H9 (cell line): ENCODE measurements at regions not wholly inside any gene's neighbourhood (a gene's known extent, or its start where the extent isn't known, plus 50 kb on each side); places are given as distances from the start of the nearest gene placed in this dataset.

Experiments
- DNase-seq: peaks from one replicate; pipeline ENCODE4 v3.0.0-alpha.2; 2017
- H2AFZ ChIP-seq: one replicate; pipeline ENCODE4 v1.6.1; 2013; ENCODE audit warnings: mild to moderate bottlenecking, low read length, control low read depth, moderate library complexity
- H2AK5ac ChIP-seq: 2 replicates; pipeline ENCODE4 v1.6.1; 2013; ENCODE audit warnings: low read length, control low read depth, mixed read lengths; ENCODE audit not compliant: insufficient read length
- H2BK120ac ChIP-seq: one replicate; pipeline ENCODE4 v1.6.1; 2013; ENCODE audit warnings: low read depth, mild to moderate bottlenecking, low read length, control low read depth, inconsistent platforms; ENCODE audit not compliant: poor library complexity, severe bottlenecking
- H2BK12ac ChIP-seq: 2 replicates; pipeline ENCODE4 v1.6.1; 2013; ENCODE audit warnings: low read length, control low read depth, mixed read lengths, low read depth; ENCODE audit not compliant: insufficient read length
- H2BK15ac ChIP-seq: 2 replicates; pipeline ENCODE4 v1.6.1; 2013; ENCODE audit warnings: low read depth, low read length, control low read depth
- H2BK20ac ChIP-seq: one replicate; pipeline ENCODE4 v1.6.1; 2013; ENCODE audit warnings: low read depth, mild to moderate bottlenecking, low read length, control low read depth, inconsistent platforms; ENCODE audit not compliant: poor library complexity, severe bottlenecking
- H2BK5ac ChIP-seq: 2 replicates; pipeline ENCODE4 v1.6.1; 2013; ENCODE audit warnings: low read length, control low read depth, mixed read lengths; ENCODE audit not compliant: insufficient read length
- H3K14ac ChIP-seq: 2 replicates; pipeline ENCODE4 v1.6.1; 2013; ENCODE audit warnings: low read length, control low read depth; ENCODE audit not compliant: insufficient read depth
- H3K18ac ChIP-seq: 2 replicates; pipeline ENCODE4 v1.6.1; 2013; ENCODE audit warnings: low read depth, mild to moderate bottlenecking, mixed read lengths, low read length, control low read depth; ENCODE audit not compliant: insufficient read length
- H3K23ac ChIP-seq: 2 replicates; pipeline ENCODE4 v1.6.1; 2013; ENCODE audit warnings: low read length, control low read depth, mixed read lengths, low read depth; ENCODE audit not compliant: insufficient read length
- H3K23me2 ChIP-seq: 2 replicates; pipeline ENCODE4 v1.6.1; 2013; ENCODE audit warnings: low read depth, mild to moderate bottlenecking, mixed read lengths, low read length, control low read depth; ENCODE audit not compliant: insufficient read length, poor library complexity, severe bottlenecking
- H3K27ac ChIP-seq: 2 replicates; pipeline ENCODE4 v1.5.1; 2013; ENCODE audit warnings: low read length, control low read depth, mixed read lengths, low read depth; ENCODE audit not compliant: insufficient read length
- H3K27me3 ChIP-seq: 2 replicates; pipeline ENCODE4 v1.6.1; 2013; ENCODE audit warnings: low read length, control low read depth, inconsistent platforms; ENCODE audit not compliant: insufficient read depth
- H3K4ac ChIP-seq: 2 replicates; pipeline ENCODE4 v1.6.1; 2013; ENCODE audit warnings: low read depth, mild to moderate bottlenecking, control low read depth, inconsistent platforms, low read length, moderate library complexity
- H3K4me1 ChIP-seq: 2 replicates; pipeline ENCODE4 v1.6.1; 2013; ENCODE audit warnings: low read length, control low read depth, inconsistent platforms; ENCODE audit not compliant: insufficient read depth
- H3K4me2 ChIP-seq: 2 replicates; pipeline ENCODE4 v1.6.1; 2013; ENCODE audit warnings: low read length, control low read depth, mixed read lengths; ENCODE audit not compliant: insufficient read length, insufficient read depth
- H3K56ac ChIP-seq: 2 replicates; pipeline ENCODE4 v1.6.1; 2013; ENCODE audit warnings: low read depth, mild to moderate bottlenecking, mixed read lengths, low read length, control low read depth; ENCODE audit not compliant: insufficient read length
- H3K79me1 ChIP-seq: 2 replicates; pipeline ENCODE4 v1.6.1; 2013; ENCODE audit warnings: low read depth, mild to moderate bottlenecking, moderate library complexity, low read length, control low read depth, inconsistent platforms; ENCODE audit not compliant: insufficient read depth, poor library complexity, severe bottlenecking
- H3K79me2 ChIP-seq: 2 replicates; pipeline ENCODE4 v1.6.1; 2013; ENCODE audit warnings: low read length, control low read depth, inconsistent platforms; ENCODE audit not compliant: insufficient read depth
- H3K9ac ChIP-seq: 2 replicates; pipeline ENCODE4 v1.6.1; 2013; ENCODE audit warnings: low read length, control low read depth, mixed read lengths; ENCODE audit not compliant: insufficient read length; ENCODE audit errors: extremely low read depth
- H3K9me3 ChIP-seq: one replicate; pipeline ENCODE4 v1.6.1; 2013; ENCODE audit warnings: low read depth, low read length, inconsistent platforms; ENCODE audit not compliant: control insufficient read depth
- H3T11ph ChIP-seq: one replicate; pipeline ENCODE4 v1.6.1; 2013; ENCODE audit warnings: mild to moderate bottlenecking, low read length, control low read depth, inconsistent platforms
- H4K20me1 ChIP-seq: one replicate; pipeline ENCODE4 v1.6.1; 2013; ENCODE audit not compliant: control insufficient read depth, insufficient read length, insufficient read depth
- H4K5ac ChIP-seq: 2 replicates; pipeline ENCODE4 v1.6.1; 2013; ENCODE audit warnings: low read depth, mild to moderate bottlenecking, mixed read lengths, low read length, control low read depth; ENCODE audit not compliant: insufficient read length
- H4K8ac ChIP-seq: replicated peaks from 2 replicates; pipeline ENCODE4 v1.6.1; 2013; ENCODE audit warnings: low read length, control low read depth, mixed read lengths, low read depth; ENCODE audit not compliant: insufficient read length
- H4K91ac ChIP-seq: 2 replicates; pipeline ENCODE4 v1.6.1; 2013; ENCODE audit warnings: low read depth, mild to moderate bottlenecking, moderate library complexity, mixed read lengths, low read length, control low read depth; ENCODE audit not compliant: insufficient read length
- H3K27ac Mint-ChIP-seq, 3 experiments: 2 replicates in 2 of 3; 3 replicates in 1 of 3; pipeline ENCODE4 v1.8.0; 2020 to 2021; ENCODE audit warnings: mixed read lengths in 3 of 3, mild to moderate bottlenecking in 1 of 3, moderate library complexity in 1 of 3
- H3K27me3 Mint-ChIP-seq: 2 replicates; pipeline ENCODE4 v1.8.0; 2021; ENCODE audit warnings: low read depth, mild to moderate bottlenecking, moderate library complexity, mixed read lengths
- H3K36me3 Mint-ChIP-seq, 3 experiments: 2 replicates in 2 of 3; 3 replicates in 1 of 3; pipeline ENCODE4 v1.8.0; 2020 to 2021; ENCODE audit warnings: low read depth in 3 of 3, mixed read lengths in 3 of 3; ENCODE audit not compliant: insufficient read depth in 1 of 3
- H3K4me1 Mint-ChIP-seq, 2 experiments: 2 replicates each; pipeline ENCODE4 v1.8.0; 2020; ENCODE audit warnings: mixed read lengths in 2 of 2
- H3K4me3 Mint-ChIP-seq, 2 experiments: 2 replicates in 1 of 2; 3 replicates in 1 of 2; pipeline ENCODE4 v1.8.0; 2020 to 2021; ENCODE audit warnings: mild to moderate bottlenecking in 2 of 2, mixed read lengths in 2 of 2, moderate library complexity in 1 of 2
- H3K9me3 Mint-ChIP-seq, 2 experiments: 2 replicates in 1 of 2; 3 replicates in 1 of 2; pipeline ENCODE4 v1.8.0; 2020; ENCODE audit warnings: mild to moderate bottlenecking in 2 of 2, mixed read lengths in 2 of 2, moderate library complexity in 1 of 2
- WGBS: extraction: QIAGEN DNeasy Blood & Tissue Kit; methylation state at CpG from one replicate; pipeline ENCODE4 v1.1.7; 2013; ENCODE audit warnings: missing lambda C conversion rate, low lambda C conversion rate, mixed read lengths; ENCODE audit not compliant: insufficient read length; ENCODE audit errors: extremely low coverage; 5-methylcytosine and 5-hydroxymethylcytosine counted together
- TF ChIP-seq, protein P1 (sequence below): fragments of 200-600 bp; sonication (generic); conservative IDR thresholded peaks from 3 replicates; pipeline ENCODE4 v1.8.0; 2021; ENCODE audit warnings: antibody characterized with exemption, mild to moderate bottlenecking

DNA sequence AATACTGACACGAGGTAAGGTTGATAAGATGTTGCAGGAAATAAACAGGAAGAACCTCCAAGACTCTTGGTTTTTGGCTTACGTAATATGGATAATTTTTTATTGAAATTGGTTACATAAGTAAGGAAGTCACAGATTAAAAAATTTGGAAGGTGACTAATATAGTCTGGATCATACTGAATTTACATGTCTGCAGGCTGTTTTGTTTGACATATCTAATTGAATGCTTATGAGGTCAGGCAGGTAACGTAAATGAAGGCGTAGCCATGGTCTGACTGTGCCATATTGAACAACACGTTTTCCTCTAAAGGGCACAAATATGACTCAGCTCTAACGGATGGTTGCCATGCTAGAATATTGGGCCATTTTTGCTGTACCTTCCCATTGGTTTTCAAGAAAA, 648.1 kb upstream of the NOVA1 start:
- no peak overlapping the region for H2BK15ac ChIP-seq
- H2BK120ac ChIP-seq: no peak overlapping the region
- H3K27ac ChIP-seq: no peak overlapping the region
- H2AK5ac ChIP-seq: no peak overlapping the region
- no peak overlapping the region for H3K9ac ChIP-seq
- no peak overlapping the region for H3K4ac ChIP-seq
- H3K36me3 Mint-ChIP-seq: no peaks in the 10 kb centered on the region
- no peaks in the 10 kb centered on the region for H3K4me1 ChIP-seq
- TF ChIP-seq, protein P1, sequence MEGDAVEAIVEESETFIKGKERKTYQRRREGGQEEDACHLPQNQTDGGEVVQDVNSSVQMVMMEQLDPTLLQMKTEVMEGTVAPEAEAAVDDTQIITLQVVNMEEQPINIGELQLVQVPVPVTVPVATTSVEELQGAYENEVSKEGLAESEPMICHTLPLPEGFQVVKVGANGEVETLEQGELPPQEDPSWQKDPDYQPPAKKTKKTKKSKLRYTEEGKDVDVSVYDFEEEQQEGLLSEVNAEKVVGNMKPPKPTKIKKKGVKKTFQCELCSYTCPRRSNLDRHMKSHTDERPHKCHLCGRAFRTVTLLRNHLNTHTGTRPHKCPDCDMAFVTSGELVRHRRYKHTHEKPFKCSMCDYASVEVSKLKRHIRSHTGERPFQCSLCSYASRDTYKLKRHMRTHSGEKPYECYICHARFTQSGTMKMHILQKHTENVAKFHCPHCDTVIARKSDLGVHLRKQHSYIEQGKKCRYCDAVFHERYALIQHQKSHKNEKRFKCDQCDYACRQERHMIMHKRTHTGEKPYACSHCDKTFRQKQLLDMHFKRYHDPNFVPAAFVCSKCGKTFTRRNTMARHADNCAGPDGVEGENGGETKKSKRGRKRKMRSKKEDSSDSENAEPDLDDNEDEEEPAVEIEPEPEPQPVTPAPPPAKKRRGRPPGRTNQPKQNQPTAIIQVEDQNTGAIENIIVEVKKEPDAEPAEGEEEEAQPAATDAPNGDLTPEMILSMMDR: no peak
- H3K14ac ChIP-seq: no peak overlapping the region
- DNase-seq: no peak
- no peaks in the 10 kb centered on the region for H3K9me3 ChIP-seq
- peaks cover 6 to 12% of the 10 kb centered on the region in 2 experiments; a peak in 4 of 5 replicates for H3K9me3 Mint-ChIP-seq
- H4K20me1 ChIP-seq: no peaks in the 10 kb centered on the region
- H3K4me1 Mint-ChIP-seq: no peaks in the 10 kb centered on the region
- no peak overlapping the region for H2BK5ac ChIP-seq
- no peak overlapping the region for H2AFZ ChIP-seq
- no peak overlapping the region for H3T11ph ChIP-seq
- no peak overlapping the region for H3K4me3 Mint-ChIP-seq
- no peak overlapping the region for H4K5ac ChIP-seq
- no peak overlapping the region for H4K8ac ChIP-seq
- no peak overlapping the region for H3K23ac ChIP-seq
- no peak overlapping the region for H2BK12ac ChIP-seq
- no peaks in the 10 kb centered on the region for H3K23me2 ChIP-seq
- H3K4me2 ChIP-seq: no peak overlapping the region
- no CpG with 5 or more reads among the region's 6 CpGs for WGBS
- H3K79me1 ChIP-seq: no peaks in the 10 kb centered on the region
- no peak overlapping the region for H2BK20ac ChIP-seq
- no peaks in the 10 kb centered on the region for H3K27me3 ChIP-seq
- no peak overlapping the region for H4K91ac ChIP-seq
- no peaks in the 10 kb centered on the region; the same call in 1 of the 2 replicates for H3K27me3 Mint-ChIP-seq
- no peak overlapping the region for H3K56ac ChIP-seq
- H3K79me2 ChIP-seq: no peaks in the 10 kb centered on the region
- H3K27ac Mint-ChIP-seq: no peak overlapping the region
- no peak overlapping the region for H3K18ac ChIP-seq
